DMS53 treated with DMSO at 0.1 percent for 48 hours (cell line): ENCODE measurements at regions not wholly inside any gene's neighbourhood (a gene's known extent, or its start where the extent isn't known, plus 50 kb on each side); places are given as distances from the start of the nearest gene placed in this dataset.
A peak's percentile ranks its signal among the peaks of the same experiment; 100 is the strongest.
"Not testable (repeated sequence)": the region's sequence is repeated elsewhere in the genome, so short reads cannot be mapped to it uniquely, and the experiment has no call there.

Source experiments
- DNase-seq: peaks from one replicate; lab custom pipeline; 2025; ENCODE audit not compliant: unreplicated experiment; lab: John Stamatoyannopoulos, UW

- DNase-seq, result no peak
These were observed 221.8 kb downstream of the RPIA start for GRCh38 chr2:88913280-88913679.

GRCh38 chr2:88919087-88919738 is 227.7 kb downstream of the RPIA start:
- peak; percentile 48 for DNase-seq

- DNase-seq, result not testable (repeated sequence)
These were observed 228.9 kb downstream of the RPIA start for GRCh38 chr2:88920399-88920798.

- DNase-seq, result no peak
These were observed 233.1 kb downstream of the RPIA start for GRCh38 chr2:88924533-88924932.

- DNase-seq, result no peak
These were observed 234.4 kb downstream of the RPIA start for GRCh38 chr2:88925770-88926462.

- no peak for DNase-seq
These were observed 235.7 kb downstream of the RPIA start for GRCh38 chr2:88927128-88927527.

- DNase-seq, result no peak
These were observed 239.2 kb downstream of the RPIA start for GRCh38 chr2:88930659-88931058.

GRCh38 chr2:88932686-88933085 is 241.2 kb downstream of the RPIA start:
- no peak for DNase-seq

GRCh38 chr2:88933091-88933490 is 241.6 kb downstream of the RPIA start:
- no peak for DNase-seq

GRCh38 chr2:88933980-88934379 is 242.5 kb downstream of the RPIA start:
- no peak for DNase-seq

GRCh38 chr2:88941178-88941577 is 249.7 kb downstream of the RPIA start:
- peak; percentile 35 for DNase-seq

GRCh38 chr2:88942798-88943197 is 251.3 kb downstream of the RPIA start:
- DNase-seq, result no peak

GRCh38 chr2:88949336-88949735 is 257.9 kb downstream of the RPIA start:
- no peak for DNase-seq

- no peak for DNase-seq
These were observed 258.5 kb downstream of the RPIA start for GRCh38 chr2:88950010-88950409.

GRCh38 chr2:88955607-88956006 is 264.1 kb downstream of the RPIA start:
- DNase-seq, result no peak

- DNase-seq, result no peak
These were observed 268.2 kb downstream of the RPIA start for GRCh38 chr2:88959480-88960204.

GRCh38 chr2:88961323-88961722 is 269.9 kb downstream of the RPIA start:
- DNase-seq, result not testable (repeated sequence)

GRCh38 chr2:88967844-88968243 is 276.4 kb downstream of the RPIA start:
- peak; percentile 9 for DNase-seq

- DNase-seq, result not testable (repeated sequence)
These were observed 286.5 kb downstream of the RPIA start for GRCh38 chr2:88978011-88978410.

- DNase-seq, result not testable (repeated sequence)
These were observed 287.0 kb downstream of the RPIA start for GRCh38 chr2:88978446-88978845.

GRCh38 chr2:88984079-88984478 is 292.6 kb downstream of the RPIA start:
- not testable (repeated sequence) for DNase-seq

GRCh38 chr2:88986721-88987330 is 295.4 kb downstream of the RPIA start:
- DNase-seq, result not testable (repeated sequence)
